ENCODE measurements at regions not wholly inside any gene's neighbourhood (a gene's known extent, or its start where the extent isn't known, plus 50 kb on each side); places are given as distances from the start of the nearest gene placed in this dataset.

- DNase-seq (ENCODE audit: low read depth) = no peak
- no peak for TF ChIP-seq CTCF (IDR thresholded peaks at IDR 0.05; ENCODE audit: control insufficient read depth, insufficient read depth, low read depth, low read length, missing control alignments)
- no peak overlapping the region for H3K4me3 ChIP-seq (ENCODE audit: control insufficient read depth, low read depth, low read length)
Measured at GRCh38 chr21:21952566-21952965, 954.4 kb downstream of the NCAM2 start.

DNA sequence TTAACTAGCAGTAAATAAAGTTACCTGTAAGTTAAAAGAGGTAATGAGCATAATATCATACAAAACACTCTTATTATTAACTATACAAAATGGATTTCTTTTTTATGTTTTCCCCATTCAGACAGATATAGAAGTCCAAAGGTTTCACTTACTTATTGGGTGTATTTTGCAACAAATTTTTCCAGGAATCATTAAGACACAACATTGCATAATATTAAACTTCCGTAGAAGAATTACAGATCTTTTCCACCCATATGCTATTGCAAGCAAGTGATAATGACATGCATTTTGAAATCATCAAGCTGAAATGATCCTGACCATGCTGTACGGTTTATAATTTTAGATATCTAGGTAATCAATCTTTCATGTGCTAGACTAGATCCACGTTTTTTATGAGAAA lies 957.0 kb downstream of the NCAM2 start:
- DNase-seq (ENCODE audit: low read depth) = no peak
- no peak overlapping the region for H3K4me3 ChIP-seq (ENCODE audit: control insufficient read depth, low read depth, low read length)
- no peak for TF ChIP-seq CTCF (IDR thresholded peaks at IDR 0.05; ENCODE audit: control insufficient read depth, insufficient read depth, low read depth, low read length, missing control alignments)

- no peak for DNase-seq (ENCODE audit: low read depth)
- no peak for TF ChIP-seq CTCF (IDR thresholded peaks at IDR 0.05; ENCODE audit: control insufficient read depth, insufficient read depth, low read depth, low read length, missing control alignments)
- no peak overlapping the region for H3K4me3 ChIP-seq (ENCODE audit: control insufficient read depth, low read depth, low read length)
Measured at GRCh38 chr21:21957490-21957889, 959.3 kb downstream of the NCAM2 start.

GRCh38 chr21:21963911-21964310 lies 965.7 kb downstream of the NCAM2 start:
- no peak for TF ChIP-seq CTCF (IDR thresholded peaks at IDR 0.05; ENCODE audit: control insufficient read depth, insufficient read depth, low read depth, low read length, missing control alignments)
- no peak overlapping the region for H3K4me3 ChIP-seq (ENCODE audit: control insufficient read depth, low read depth, low read length)
- DNase-seq (ENCODE audit: low read depth) = no peak

DNA sequence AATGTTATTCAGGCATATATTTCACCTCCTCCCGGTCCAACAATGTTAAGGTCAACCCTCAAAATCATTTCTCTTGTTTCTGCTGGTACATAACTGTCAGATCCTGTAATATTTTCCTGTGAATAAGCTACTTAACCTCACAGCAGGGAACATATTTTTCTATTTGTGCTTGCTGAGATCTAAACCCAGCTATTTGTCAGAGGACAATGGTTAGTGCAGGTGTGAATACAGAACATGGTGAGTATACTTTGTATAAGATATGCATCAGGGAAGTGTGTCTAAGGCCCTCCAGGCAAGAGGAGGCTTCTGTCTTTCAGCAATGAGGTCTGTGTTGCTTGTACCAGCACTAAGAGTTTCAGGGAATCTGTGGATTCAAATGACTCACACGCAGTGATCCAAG lies 970.6 kb downstream of the NCAM2 start:
- no peak overlapping the region for H3K4me3 ChIP-seq (ENCODE audit: control insufficient read depth, low read depth, low read length)
- no peak for TF ChIP-seq CTCF (IDR thresholded peaks at IDR 0.05; ENCODE audit: control insufficient read depth, insufficient read depth, low read depth, low read length, missing control alignments)
- no peak for DNase-seq (ENCODE audit: low read depth)

DNA sequence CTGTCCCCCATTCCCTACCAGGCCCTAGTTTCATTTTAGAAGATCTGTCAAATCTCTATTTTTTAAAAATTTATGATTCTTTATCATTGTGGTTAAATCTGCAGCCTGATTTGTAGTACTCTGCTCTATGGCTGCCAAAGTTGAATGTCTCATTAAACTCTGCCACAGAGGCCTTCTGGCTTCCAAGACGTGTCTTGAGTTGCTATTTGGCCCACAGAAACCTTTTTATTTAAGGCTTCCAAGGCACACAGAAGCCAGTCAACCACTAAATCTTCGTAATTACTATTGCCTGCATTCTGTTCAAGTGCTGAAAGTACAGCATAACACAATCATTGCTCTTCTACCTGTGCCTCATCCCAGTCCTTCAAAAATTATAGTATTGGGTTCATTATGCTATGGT lies 971.0 kb downstream of the NCAM2 start:
- no peak overlapping the region for H3K4me3 ChIP-seq (ENCODE audit: control insufficient read depth, low read depth, low read length)
- no peak for DNase-seq (ENCODE audit: low read depth)
- TF ChIP-seq CTCF (IDR thresholded peaks at IDR 0.05; ENCODE audit: control insufficient read depth, insufficient read depth, low read depth, low read length, missing control alignments) = no peak

- no peak overlapping the region for H3K4me3 ChIP-seq (ENCODE audit: control insufficient read depth, low read depth, low read length)
- DNase-seq (ENCODE audit: low read depth) = no peak
- TF ChIP-seq CTCF (IDR thresholded peaks at IDR 0.05; ENCODE audit: control insufficient read depth, insufficient read depth, low read depth, low read length, missing control alignments) = no peak
Measured at GRCh38 chr21:21971384-21971783, 973.2 kb downstream of the NCAM2 start.
